Keratinocyte (primary cell): ENCODE measurements at regions not wholly inside any gene's neighbourhood (a gene's known extent, or its start where the extent isn't known, plus 50 kb on each side); places are given as distances from the start of the nearest gene placed in this dataset.

Experiments used
- EZH2 ChIP-seq: IDR thresholded peaks from one replicate; pipeline ENCODE4 v1.6.1; 2012; ENCODE audit warnings: inconsistent platforms, mild to moderate bottlenecking, low read length, moderate library complexity
- TF ChIP-seq, protein P1 (sequence below), 3 experiments: IDR thresholded peaks in 1 of 3; conservative IDR thresholded peaks in 1 of 3; optimal IDR thresholded peaks in 1 of 3; 2 replicates in 2 of 3; 3 replicates in 1 of 3; pipeline versions ENCODE3 to v1.5.1; 2011; ENCODE audit warnings: low read length in 3 of 3, mild to moderate bottlenecking in 3 of 3, moderate library complexity in 2 of 3, control low read depth in 1 of 3, inconsistent platforms in 1 of 3; ENCODE audit not compliant: insufficient read depth in 2 of 3; ENCODE audit errors: extremely low read depth in 1 of 3

DNA sequence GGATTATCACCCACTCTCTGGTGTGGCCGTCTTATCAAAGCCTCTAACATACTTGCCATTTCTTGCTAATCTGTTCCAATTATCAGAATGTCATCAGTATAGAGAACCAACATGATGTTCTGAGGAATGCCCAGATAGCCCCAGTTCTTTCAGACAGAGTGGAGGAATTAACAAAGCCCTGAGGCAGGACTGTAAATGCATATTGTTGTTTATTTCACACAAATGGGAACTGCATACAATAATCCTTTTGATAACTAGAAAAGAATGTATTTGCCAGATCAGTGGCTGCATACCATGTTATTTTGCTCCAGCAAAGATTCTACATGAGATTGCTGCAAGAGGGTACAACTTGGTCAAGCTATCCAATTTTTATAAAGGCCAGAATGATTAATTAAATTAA is 112.8 kb upstream of the HEY2 start:
- TF ChIP-seq, protein P1, sequence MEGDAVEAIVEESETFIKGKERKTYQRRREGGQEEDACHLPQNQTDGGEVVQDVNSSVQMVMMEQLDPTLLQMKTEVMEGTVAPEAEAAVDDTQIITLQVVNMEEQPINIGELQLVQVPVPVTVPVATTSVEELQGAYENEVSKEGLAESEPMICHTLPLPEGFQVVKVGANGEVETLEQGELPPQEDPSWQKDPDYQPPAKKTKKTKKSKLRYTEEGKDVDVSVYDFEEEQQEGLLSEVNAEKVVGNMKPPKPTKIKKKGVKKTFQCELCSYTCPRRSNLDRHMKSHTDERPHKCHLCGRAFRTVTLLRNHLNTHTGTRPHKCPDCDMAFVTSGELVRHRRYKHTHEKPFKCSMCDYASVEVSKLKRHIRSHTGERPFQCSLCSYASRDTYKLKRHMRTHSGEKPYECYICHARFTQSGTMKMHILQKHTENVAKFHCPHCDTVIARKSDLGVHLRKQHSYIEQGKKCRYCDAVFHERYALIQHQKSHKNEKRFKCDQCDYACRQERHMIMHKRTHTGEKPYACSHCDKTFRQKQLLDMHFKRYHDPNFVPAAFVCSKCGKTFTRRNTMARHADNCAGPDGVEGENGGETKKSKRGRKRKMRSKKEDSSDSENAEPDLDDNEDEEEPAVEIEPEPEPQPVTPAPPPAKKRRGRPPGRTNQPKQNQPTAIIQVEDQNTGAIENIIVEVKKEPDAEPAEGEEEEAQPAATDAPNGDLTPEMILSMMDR (optimal IDR thresholded peaks at IDR 0.05 in 1 of 3, IDR thresholded peaks at IDR 0.05 in 1 of 3, conservative IDR thresholded peaks at IDR 0.05 in 1 of 3; ENCODE audit: extremely low read depth in 1 of 3, insufficient read depth in 2 of 3, low read length in 3 of 3), result no peak
- no peak for TF ChIP-seq EZH2
